ENCODE measurements at regions not wholly inside any gene's neighbourhood (a gene's known extent, or its start where the extent isn't known, plus 50 kb on each side); places are given as distances from the start of the nearest gene placed in this dataset.
A peak's percentile ranks its signal among the peaks of the same experiment; 100 is the strongest.

DNA sequence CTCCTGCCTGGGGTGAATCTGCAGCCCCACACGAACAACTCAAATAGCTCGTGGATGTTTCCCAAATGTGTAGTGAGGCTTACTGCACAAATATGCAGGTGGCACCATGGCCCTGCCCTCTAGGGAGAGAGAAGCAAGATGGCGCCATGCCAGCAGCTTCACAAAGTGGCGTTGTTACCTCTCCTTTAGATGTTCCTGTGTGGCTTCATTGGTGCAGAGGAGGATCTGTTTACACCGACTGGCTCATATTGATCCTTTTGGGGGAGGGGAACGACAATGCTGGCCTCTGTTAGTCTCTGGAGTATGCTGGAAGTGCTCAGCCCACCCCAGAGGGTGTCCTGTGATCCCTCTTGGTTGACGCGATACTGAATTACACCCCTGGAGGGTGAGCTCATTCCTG lies 99.5 kb upstream of the GATA6 start:
- DNase-seq (ENCODE audit: low read depth), result no peak

DNA sequence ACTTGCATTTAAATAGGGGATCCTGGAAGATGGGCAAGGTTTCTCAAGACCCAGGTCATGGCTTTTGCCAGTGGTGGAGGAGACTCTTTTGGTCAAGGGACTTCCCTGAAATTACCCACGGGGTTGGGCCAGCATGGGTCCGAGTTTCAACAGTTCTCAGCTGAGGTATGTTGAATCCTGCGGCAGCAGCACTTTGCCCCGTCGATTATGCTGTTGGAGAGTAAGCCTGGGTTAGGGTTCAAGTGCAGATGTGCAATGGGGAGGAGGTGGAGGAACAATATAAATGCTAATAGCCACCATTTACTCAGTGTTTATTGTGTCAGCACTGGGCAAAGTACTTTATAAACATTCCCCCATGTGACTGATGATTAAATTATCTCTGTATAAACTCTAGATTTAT lies 96.0 kb upstream of the GATA6 start:
- no peak for DNase-seq (ENCODE audit: low read depth)

GRCh38 chr18:22074282-22075070 lies 94.9 kb upstream of the GATA6 start:
- DNase-seq (ENCODE audit: low read depth), result no peak

DNA sequence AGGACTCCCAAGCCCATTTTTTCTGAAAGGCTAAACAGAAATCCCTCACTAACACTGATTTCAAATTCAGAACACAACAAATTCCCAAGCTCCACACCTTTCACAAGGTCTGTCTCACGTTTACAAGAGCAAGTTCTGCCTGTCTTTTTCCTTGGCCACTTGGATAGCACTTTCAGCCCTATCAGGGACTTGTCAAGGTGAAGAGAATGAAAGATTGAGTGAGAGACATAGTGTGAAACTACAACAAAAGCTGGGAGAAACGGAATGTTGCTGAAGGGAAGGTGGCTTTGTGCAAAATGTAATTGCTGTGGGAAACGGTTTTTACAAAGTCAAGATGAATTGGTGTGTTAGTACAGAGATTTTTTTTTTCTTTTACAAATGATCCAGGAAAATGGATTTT lies 89.4 kb upstream of the GATA6 start:
- no peak for DNase-seq (ENCODE audit: low read depth)

- no peak for DNase-seq (ENCODE audit: low read depth)
Observed at GRCh38 chr18:22082408-22082807, 87.0 kb upstream of the GATA6 start.

DNA sequence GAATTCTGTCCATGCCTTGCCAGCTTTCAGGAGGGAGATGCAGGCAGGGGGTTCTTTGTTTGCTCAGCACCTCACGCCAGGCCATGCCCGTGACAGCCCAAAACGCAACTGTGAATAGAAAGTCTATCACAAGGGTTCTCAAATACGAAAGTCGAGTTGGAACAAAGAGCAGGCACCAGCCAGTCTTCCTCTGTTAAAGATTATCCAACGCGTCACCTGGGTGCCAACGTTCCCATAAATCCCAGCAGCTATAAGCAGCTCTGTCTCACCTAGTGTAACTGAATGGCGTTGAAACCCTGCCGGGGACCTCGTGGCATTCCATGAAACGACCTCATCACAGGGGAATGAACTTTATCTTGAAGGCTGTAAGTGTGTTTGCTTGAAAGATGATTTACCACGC lies 84.8 kb upstream of the GATA6 start:
- no peak for DNase-seq (ENCODE audit: low read depth)

GRCh38 chr18:22086973-22087372 lies 82.4 kb upstream of the GATA6 start:
- DNase-seq (ENCODE audit: low read depth), result no peak

DNA sequence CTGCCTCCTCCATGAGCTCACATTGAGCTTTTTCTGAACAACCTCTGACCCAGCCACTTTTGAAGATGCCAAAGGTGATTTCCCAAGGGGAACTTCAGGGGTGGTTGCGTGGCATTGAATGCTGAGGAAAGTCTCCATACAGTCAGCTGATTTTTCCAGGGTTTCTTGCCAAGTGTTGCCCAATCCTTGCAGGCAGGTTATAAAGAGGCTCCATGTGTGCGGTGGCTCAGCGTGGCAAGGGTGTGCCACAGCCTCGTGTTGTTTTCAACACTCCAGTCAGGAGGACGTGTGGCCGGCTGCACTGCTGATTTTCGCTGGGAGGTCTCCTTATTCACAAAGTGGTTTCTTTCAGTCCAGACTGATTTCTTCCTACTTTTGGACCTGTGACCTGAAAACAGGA lies 81.4 kb upstream of the GATA6 start:
- no peak for DNase-seq (ENCODE audit: low read depth)

DNA sequence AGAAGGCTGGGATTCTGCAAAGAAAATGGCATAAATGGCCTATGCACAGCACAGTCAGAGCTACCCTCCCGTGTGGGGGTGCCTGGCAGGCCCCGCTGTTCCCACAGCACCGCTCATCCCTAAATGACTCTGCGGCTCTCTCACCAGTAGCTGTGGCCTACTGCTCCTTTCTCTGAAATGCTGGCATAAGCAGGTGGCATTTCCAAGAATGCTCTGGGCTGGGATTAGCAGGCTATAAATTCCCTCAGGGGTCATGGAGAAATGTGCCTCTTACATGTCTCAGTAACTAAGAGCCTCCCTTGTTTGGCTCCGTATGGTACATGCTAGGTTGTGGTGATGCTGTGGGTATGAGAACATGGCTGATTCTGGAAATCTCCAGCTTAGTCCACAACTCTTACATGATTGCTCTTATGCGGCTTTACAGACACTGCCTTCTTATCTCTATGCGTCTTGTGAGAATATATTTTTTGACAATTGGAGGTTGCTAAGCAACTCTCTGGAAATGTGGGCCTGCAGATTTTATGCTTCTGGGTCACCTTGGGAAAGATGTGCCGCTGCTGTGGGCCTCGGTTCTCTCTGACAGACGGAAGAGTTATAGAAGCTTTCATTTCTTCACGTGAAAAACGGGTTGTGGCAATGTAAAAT lies 80.3 kb upstream of the GATA6 start:
- peak; percentile 3 for DNase-seq (ENCODE audit: low read depth)

GRCh38 chr18:22091341-22091740 lies 78.0 kb upstream of the GATA6 start:
- DNase-seq (ENCODE audit: low read depth), result no peak

DNA sequence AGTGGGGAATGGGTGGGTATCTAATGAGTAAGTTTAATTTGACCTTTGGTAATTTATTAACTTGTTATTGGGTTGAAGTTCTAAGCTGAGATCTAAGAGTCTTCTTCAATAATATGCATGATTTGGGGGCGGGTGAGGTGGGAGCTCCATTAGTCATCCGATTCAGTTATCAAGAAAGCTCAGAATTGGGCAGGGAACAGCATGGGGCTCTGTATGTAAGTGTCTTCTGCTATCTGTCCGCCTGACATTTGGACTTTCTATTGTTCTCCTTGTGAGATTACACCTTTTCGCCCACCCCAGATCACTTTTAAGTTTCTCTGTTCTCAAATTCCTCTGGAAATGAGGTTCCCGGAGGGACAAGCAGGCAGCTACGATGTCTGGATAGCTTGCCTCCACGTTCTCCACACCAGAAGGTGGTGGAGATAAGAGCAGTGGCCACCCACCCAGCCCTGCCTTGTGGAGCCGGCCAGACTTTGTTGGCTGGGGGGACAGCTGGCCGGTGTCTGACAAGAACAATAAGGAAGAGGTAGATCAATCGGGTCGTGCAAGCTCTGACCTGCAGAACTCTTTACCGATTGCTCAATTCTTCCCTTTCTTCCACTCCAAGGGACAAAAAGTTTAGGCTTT lies 75.5 kb upstream of the GATA6 start:
- no peak for DNase-seq (ENCODE audit: low read depth)

DNA sequence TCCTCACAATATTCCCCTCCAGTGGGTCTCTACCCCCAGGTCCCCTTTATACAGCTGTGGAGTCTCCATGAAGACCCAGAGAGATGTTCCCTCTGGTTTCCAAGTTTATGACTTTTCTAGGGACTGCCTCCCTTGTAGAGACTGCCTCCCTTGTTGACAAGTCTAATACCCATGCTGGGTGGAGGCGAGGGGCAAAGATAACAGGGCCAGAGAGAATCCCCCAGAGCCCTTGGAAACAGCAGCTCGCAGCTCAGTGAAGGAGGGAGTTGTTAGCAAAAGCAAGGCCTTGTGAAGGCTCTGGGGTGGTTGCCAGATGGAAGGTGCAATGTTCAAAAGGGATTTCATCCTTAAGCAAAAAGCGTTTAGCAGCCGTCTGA lies 75.0 kb upstream of the GATA6 start:
- no peak for DNase-seq (ENCODE audit: low read depth)

GRCh38 chr18:22098563-22098989 lies 70.8 kb upstream of the GATA6 start:
- no peak for DNase-seq (ENCODE audit: low read depth)

DNA sequence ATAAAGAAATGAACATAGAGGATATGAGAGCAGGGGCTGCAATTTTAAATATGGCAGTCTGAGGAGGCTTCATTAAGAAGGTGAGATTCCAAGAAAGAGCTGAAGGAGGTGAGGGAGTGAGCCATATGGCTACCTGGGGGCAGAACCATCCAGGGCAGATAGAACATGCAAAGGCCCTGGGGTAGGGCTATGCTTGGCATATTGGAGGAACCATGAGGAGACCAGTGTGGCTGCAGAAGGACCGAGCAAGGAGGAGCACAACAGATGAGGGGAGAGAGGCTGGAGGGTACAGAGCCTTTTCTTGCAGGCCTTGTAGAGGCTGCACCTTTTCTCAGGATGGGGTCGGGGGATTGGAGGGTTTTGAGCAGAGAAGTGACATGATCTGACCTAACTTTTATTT lies 69.5 kb upstream of the GATA6 start:
- DNase-seq (ENCODE audit: low read depth), result no peak

DNA sequence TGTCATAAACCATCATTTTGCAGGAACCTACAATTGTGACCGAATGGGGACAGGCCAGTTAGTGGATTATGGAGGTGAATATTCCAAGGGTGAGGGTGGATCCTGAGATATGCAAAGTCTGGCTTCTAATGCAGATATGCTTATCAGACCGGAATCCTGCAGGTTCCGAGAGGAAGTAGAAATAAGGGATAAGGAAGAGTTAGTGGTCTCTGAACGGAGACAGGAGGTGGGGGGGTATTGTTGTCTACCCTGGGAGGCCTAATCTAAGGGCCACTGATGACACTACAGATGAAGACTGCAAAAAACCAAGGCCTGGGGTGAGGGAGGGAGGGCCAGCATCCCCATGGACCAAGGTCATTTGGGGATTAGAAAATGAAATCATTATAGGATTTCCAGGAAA lies 67.7 kb upstream of the GATA6 start:
- no peak for DNase-seq (ENCODE audit: low read depth)

GRCh38 chr18:22102953-22103646 lies 66.3 kb upstream of the GATA6 start:
- DNase-seq (ENCODE audit: low read depth), result no peak

DNA sequence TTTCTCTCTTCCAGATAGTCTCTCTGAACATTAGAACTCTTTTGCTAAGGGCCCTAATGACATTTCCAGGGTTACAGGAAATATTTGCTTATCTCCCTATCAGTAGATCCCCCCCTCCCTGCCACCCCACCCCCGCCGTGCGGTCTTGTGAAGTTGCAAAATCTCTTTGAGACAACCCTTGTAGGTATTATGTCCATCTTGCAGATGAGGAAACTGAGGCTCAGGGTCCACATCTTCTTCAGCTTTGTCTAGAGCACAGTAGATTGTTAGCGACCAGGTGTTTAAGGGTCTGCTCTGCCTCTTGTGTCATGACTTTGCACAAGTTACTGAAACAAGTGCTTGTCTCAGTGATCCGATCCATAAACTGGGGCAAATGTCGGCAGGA lies 65.8 kb upstream of the GATA6 start:
- no peak for DNase-seq (ENCODE audit: low read depth)

GRCh38 chr18:22106536-22107292 lies 62.7 kb upstream of the GATA6 start:
- no peak for DNase-seq (ENCODE audit: low read depth)

- no peak for DNase-seq (ENCODE audit: low read depth)
Observed at GRCh38 chr18:22108674-22109073, 60.7 kb upstream of the GATA6 start.

GRCh38 chr18:22109535-22109934 lies 59.9 kb upstream of the GATA6 start:
- DNase-seq (ENCODE audit: low read depth), result no peak

DNA sequence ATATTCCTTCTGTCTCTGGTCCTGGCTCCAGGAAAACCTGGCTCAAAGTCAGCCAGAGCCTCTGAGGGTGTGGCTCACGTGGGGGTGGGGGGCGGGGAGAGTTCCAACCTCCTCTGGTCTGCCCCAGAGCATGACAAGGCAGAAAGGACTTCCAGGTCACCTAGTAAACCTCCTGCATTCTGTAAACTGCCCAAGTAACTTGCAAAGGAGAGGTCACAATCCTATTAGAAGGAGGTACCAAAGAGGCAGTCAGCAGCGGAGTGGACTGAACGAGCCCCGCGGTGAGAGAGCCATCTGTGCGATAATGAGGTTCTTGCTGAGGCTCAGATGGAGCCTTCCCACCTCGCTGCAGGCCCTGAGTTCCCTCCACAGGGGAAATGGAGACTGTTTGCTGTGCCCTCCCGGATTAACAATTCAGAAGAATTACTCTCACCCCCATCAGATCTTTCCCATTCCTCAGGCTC lies 58.9 kb upstream of the GATA6 start:
- no peak for DNase-seq (ENCODE audit: low read depth)

All from myocyte (in vitro differentiated cells).